HG02798 (cell line): ENCODE measurements at regions not wholly inside any gene's neighbourhood (a gene's known extent, or its start where the extent isn't known, plus 50 kb on each side); places are given as distances from the start of the nearest gene placed in this dataset.

Source experiments
- ATAC-seq: cut with Tn5 transposase; IDR thresholded peaks from one replicate; pipeline ENCODE4 v1.9.1; 2021; ENCODE audit warnings: mild to moderate bottlenecking; ENCODE audit not compliant: unreplicated experiment, poor library complexity

DNA sequence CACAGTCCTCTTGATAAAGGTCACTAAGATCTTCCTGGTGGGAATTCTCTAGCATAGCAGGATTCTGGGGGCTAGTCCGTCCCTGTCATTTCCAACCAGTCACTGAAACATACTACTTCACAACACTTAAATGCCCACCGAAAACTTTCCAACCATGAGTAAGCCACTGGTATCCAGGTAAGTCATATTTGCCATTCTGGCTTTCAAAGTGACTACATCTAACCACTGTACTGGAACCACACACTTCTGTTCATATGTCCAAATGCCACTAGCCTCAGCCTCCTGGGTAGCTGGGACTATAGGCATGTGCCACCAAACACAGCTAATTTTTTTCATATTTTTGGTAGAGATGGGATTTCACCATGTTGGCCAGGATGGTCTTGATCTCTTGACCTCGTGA lies 64.3 kb upstream of the VANGL1 start:
- ATAC-seq = no peak

- no peak for ATAC-seq
These were observed 66.1 kb upstream of the VANGL1 start for GRCh38 chr1:115575661-115576060.

- ATAC-seq = no peak
These were observed 69.1 kb upstream of the VANGL1 start for GRCh38 chr1:115572710-115573109.

GRCh38 chr1:115567431-115567830 lies 74.3 kb upstream of the VANGL1 start:
- ATAC-seq = no peak

DNA sequence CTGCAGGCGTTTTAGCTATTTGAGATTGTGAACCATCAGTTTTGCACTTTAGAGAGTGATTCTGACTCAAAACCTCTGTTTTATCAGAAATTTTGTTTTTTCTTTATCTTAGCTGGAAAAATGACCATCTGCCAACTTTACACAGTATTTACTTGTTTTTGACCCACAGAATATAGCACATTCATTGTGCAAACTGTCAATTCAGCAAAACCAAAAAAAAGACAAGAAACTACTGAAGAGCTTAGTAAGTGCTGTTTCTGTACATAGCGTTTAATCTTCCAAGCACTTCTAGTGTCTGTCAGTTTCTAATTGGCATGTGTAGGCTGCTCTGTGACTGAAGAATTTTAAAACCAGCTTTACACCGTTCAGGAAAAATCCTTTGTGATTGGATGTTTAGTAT lies 76.0 kb upstream of the VANGL1 start:
- ATAC-seq = no peak

GRCh38 chr1:115565353-115565752 lies 76.4 kb upstream of the VANGL1 start:
- no peak for ATAC-seq

DNA sequence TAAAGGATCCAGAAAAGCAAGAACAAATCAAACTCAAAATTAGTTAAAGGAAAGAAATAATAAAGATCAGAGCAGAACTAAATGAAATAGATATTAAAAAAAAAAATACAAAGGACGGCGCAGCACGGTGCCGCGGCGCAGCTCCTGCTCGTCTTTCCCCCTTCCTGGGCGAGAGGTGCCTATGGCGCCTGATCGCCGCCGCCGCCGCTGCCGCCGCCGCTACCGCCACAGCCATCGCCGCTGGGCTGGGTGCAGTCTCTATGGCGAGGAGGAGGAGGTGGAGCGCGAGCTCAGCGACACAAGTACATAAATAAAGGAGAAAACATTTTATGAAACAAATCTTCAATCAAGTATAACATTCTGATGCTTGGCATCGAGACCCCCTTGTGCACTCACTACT lies 77.6 kb upstream of the VANGL1 start:
- ATAC-seq = no peak

- ATAC-seq = no peak
These were observed 81.7 kb upstream of the VANGL1 start for GRCh38 chr1:115560027-115560426.

DNA sequence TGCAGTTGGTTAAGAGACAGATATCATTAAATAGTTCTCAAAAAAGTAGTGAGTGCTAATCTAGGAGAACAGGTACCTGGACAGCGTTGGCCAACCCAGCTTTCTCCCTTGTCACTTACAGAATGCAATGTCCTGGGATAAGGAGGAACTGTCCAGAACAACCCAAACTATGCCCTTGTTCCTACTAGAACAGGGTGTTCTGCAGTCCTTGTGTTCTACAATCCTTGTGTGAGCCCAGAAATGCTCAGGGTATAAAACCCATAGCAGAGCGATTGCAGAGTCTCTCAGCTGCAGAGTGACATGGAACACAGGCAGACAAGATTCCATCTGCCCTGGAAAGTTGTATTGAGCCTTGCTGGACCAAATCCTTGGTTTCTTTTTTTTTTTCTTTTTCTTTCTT lies 83.5 kb upstream of the VANGL1 start:
- no peak for ATAC-seq

DNA sequence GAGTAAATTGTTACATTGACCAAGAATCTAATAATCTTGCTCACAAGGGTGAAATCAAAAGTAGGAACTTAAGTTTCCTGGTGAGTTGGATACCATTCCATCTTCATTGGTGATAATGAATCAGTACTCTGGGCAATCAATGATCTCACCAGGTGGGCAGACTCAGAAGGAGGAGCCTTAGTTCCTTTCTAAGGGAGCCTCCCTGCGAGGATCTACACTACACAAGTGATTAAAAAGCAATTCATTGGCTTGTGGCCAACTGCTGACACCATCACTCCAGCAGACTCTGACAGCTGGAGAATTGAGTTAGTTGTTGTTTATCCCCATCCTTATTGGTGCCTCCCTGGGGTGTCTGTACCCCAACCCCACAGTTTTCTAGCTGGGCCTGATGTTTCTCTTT lies 84.1 kb upstream of the VANGL1 start:
- ATAC-seq = no peak

DNA sequence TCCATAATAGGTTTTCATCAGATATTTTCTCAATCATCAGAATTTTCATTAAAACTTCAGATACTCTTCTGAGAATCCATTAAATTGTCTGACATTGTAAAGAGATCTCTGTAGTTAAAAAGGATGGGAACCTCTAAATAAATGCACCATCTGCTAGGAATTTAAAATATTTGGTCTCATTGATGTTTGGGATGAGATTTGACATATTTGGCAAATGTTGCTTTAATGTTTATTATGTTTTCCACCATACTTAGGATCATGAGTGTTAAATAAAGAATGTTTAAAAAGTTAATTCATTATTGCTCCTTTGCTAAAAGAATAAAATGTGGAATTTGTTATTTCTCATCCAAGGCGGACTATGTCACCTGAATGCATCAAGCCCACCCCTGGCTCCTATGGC lies 85.5 kb upstream of the VANGL1 start:
- no peak for ATAC-seq

DNA sequence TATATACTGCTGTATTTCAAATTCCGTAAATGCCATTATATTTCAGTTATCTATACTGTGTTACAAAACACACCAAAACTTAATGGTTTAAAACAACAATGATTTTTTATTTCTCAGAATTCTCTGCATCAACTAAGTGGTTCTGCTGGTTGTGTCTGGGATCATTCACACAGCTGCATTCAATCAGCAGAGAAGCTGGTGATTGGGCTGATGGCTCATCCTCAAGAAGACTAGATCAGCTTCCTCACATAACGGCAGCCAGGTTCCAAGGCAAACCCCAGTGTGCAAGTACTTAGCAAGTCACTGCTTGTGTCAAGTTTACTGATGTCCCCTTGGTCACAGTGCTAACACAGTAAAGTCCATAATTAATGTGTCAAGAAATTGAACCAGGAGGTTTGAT lies 86.3 kb upstream of the VANGL1 start:
- no peak for ATAC-seq

DNA sequence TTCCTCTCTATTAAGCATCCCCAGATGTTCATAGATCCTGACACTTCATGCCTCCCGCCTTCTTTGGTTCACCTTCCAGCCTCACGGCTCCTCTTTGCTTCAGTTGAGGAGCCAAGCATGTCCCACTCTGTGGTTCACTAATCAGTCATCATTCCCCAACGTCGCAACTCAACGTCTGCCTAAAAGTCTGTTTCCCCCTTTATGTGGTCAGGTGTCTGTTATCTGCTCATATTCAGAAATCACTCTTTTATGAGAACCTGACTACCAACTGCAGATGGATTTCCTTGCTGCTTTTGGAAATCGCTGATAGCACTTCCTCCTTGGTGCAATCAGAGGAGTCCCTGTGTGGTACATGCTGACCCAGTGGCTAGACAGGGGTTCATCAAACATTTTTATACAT lies 94.1 kb upstream of the VANGL1 start:
- no peak for ATAC-seq

GRCh38 chr1:115546846-115547245 lies 94.9 kb upstream of the VANGL1 start:
- no peak for ATAC-seq

DNA sequence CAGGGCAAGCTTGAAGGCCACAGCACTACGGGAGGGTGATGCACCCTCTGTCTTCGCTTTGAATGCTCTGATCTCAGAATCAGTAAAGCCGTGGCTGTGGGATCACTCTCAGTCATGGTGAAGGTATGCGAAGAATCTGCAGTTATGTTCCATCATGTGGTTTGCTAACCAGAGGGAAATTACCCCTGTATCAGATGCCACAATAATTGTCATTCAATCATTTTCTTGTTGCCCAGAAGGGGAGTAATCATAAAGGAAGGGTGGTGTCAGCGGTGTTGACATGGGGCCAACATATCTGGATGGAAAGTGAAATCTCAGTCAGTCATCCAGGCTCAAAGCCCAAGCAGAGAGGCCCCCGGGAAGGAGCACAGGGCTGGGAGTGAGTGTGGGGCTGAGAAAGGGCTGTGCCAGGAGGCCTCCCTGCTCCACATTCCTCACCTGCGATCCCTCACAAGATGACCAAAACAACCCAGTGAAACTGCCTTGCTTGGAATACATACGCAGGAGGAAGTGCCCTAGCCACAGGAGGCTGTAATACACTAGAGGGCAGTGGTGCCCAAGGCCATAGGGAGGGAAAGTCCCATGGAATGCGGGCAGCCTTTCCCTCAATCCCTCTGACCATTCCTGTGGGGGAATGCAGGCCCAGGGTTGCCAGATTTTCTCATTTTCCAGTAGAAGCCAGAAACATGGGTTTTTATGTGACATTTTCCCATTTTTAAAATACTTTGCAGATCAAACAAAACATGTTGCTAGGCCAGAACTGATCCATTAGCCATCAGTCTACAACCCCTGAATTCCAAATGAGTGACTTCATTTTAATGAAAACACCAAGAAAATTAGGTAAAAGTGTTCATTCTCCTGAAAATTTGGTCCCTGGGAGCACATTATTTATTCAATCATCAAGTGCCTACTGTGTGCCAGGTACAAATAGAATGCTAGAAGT lies 95.7 kb upstream of the VANGL1 start:
- no peak for ATAC-seq

GRCh38 chr1:115545096-115545720 lies 96.6 kb upstream of the VANGL1 start:
- no peak for ATAC-seq

GRCh38 chr1:115544131-115544530 lies 97.6 kb upstream of the VANGL1 start:
- no peak for ATAC-seq

- ATAC-seq = no peak
These were observed 98.5 kb upstream of the VANGL1 start for GRCh38 chr1:115543247-115543646.

DNA sequence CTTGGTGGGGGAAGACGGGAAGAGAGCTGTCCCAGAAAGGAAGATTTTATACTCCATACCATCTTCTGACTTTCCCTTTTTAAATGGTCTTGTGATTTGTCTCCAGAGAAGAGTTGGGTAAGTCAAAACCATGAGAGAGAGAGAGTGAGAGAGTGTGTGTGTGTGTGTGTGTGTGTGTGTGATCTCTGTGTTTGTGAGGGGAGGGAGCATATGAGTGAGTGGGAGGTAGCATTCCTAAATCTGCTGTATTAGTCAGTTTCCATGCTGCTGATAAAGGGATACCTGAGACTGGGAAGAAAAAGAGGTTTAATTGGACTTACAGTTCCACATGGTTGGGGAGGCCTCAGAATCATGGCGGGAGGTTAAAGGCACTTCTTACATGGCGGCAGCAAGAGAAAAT lies 102.0 kb upstream of the VANGL1 start:
- ATAC-seq = no peak

DNA sequence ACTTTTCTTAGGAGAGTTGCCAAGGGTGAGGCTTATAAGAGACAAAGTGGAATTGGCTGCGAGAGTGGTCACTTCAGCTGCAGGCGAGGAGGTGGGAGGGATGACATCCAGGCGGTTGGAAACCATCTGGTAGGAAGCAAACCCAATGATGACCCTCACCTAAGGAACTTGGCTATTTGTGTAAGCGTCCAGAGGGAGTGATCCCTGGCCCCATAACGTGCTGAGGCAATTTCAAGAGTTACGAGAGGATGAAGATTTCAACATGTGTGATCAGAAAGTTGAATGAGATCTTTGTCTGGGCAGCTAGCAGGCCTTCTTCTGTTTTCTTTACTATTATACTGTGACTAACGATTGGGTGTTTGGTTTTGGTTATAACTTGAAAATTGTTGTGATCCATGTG lies 102.7 kb upstream of the VANGL1 start:
- ATAC-seq = no peak

GRCh38 chr1:115538579-115538978 lies 103.2 kb upstream of the VANGL1 start:
- ATAC-seq = no peak

GRCh38 chr1:115537415-115537814 lies 104.4 kb upstream of the VANGL1 start:
- ATAC-seq = no peak
